ENCODE measurements at regions not wholly inside any gene's neighbourhood (a gene's known extent, or its start where the extent isn't known, plus 50 kb on each side); places are given as distances from the start of the nearest gene placed in this dataset.

Small RNA genes lying in the stretch of these regions (small RNA-seq; reads per million reads assigned to genes)
- 0 reads per million in 6 experiments for gene RF00019
- 0 reads per million in 6 experiments for gene RN7SL101P
